Large intestine (tissue), 3 donors: ENCODE measurements at regions not wholly inside any gene's neighbourhood (a gene's known extent, or its start where the extent isn't known, plus 50 kb on each side); places are given as distances from the start of the nearest gene placed in this dataset.
"Not testable (repeated sequence)": the region's sequence is repeated elsewhere in the genome, so short reads cannot be mapped to it uniquely, and the experiment has no call there.

Experiments
- DNase-seq, 2 donors: peaks; one replicate each; pipeline versions ENCODE4 v3.0.0 to v3.0.0-alpha.2; 2013
- H3K27ac ChIP-seq: one replicate; pipeline ENCODE4 v1.5.1; 2013; ENCODE audit warnings: low read length
- H3K27me3 ChIP-seq: 2 replicates; pipeline ENCODE4 v1.6.1; 2013; ENCODE audit warnings: low read length; ENCODE audit not compliant: control insufficient read depth, insufficient read depth
- H3K36me3 ChIP-seq: 2 replicates; pipeline ENCODE4 v1.6.1; 2013; ENCODE audit warnings: low read length; ENCODE audit not compliant: control insufficient read depth, insufficient read depth
- H3K4me1 ChIP-seq: one replicate; pipeline ENCODE4 v1.6.1; 2013; ENCODE audit warnings: low read length; ENCODE audit not compliant: control insufficient read depth, insufficient read depth
- H3K4me3 ChIP-seq: one replicate; pipeline ENCODE4 v1.5.1; 2013; ENCODE audit warnings: low read length
- H3K9me3 ChIP-seq: one replicate; pipeline ENCODE4 v1.6.1; 2013; ENCODE audit warnings: mild to moderate bottlenecking, low read depth, low read length, moderate library complexity; ENCODE audit not compliant: control insufficient read depth
- WGBS: methylation state at CpG from one replicate; pipeline ENCODE4 v1.1.5; 2013; ENCODE audit warnings: low lambda C conversion rate; ENCODE audit not compliant: insufficient coverage; 5-methylcytosine and 5-hydroxymethylcytosine counted together

DNA sequence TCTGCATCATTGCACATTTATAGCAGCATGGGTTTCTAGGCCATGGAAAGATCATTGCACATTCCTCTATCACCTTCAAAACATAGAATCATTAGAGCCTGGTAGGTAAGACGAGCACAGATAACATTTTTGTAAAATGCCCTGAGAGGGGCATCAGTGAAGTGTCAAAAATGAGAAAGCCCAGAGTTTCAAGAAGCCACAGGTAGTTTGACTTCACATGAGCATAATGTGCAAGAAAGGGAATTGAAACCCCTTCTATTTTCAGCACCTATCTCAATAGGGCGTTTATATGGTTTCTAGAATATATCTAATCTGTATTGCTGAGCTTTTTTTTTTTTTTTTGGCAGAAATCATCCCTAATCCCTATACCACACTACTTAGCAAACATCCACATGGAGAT lies 2441.7 kb downstream of the ARAP2 start:
- H3K4me1 ChIP-seq, result no peaks in the 10 kb centered on the region
- DNase-seq, result no peak
- H3K9me3 ChIP-seq, result no peaks in the 10 kb centered on the region
- no peak overlapping the region for H3K27ac ChIP-seq
- no peaks in the 10 kb centered on the region for H3K36me3 ChIP-seq
- H3K27me3 ChIP-seq, result no peaks in the 10 kb centered on the region
- H3K4me3 ChIP-seq, result no peak overlapping the region
- WGBS, result no CpG with 5 or more reads among the region's 2 CpGs

DNA sequence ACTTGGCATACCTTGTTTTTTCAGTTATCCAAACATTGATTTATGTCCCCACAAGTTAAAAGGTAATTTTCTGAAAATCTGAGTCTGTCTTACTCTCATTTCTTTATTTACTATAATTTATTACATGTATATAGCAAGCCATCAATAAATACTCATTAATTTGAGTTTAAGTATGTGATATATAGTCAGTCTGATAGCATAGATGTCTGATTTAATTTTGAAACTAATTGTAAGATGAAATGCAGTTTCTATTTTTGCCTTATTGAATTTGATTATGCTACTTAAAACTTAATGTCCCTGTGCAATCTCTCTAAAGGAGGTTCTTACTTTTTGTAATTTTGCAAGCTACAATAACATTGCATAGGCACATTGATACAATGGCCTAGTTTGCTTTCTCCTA lies 2418.6 kb downstream of the ARAP2 start:
- H3K4me1 ChIP-seq, result no peaks in the 10 kb centered on the region
- no peak for DNase-seq
- no peak overlapping the region for H3K27ac ChIP-seq
- no peaks in the 10 kb centered on the region for H3K27me3 ChIP-seq
- H3K4me3 ChIP-seq, result no peak overlapping the region
- H3K9me3 ChIP-seq, result no peaks in the 10 kb centered on the region
- H3K36me3 ChIP-seq, result no peaks in the 10 kb centered on the region

DNA sequence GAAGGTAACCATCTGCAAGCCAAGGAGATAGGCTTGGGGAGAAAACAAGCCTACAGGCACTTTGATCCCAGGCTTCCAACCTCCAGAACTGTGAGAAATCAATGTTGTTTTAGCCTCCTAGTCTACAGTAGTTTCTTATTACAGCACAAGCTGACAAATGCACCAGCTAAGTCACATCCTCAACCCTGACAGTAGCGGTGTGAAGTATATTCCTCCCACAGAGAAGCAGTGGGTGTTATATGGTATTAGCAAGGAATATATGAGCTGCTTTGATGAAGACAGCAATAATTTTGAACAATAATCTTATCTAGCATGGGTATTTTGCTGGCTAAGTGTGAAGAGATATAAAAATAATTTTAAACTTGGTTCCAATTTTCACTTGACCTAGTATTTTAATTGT lies 2415.0 kb downstream of the ARAP2 start:
- no CpG with 5 or more reads among the region's 1 CpG for WGBS
- not testable (repeated sequence) for H3K36me3 ChIP-seq, DNase-seq, H3K4me3 ChIP-seq, H3K4me1 ChIP-seq, H3K27me3 ChIP-seq, H3K27ac ChIP-seq, H3K9me3 ChIP-seq

DNA sequence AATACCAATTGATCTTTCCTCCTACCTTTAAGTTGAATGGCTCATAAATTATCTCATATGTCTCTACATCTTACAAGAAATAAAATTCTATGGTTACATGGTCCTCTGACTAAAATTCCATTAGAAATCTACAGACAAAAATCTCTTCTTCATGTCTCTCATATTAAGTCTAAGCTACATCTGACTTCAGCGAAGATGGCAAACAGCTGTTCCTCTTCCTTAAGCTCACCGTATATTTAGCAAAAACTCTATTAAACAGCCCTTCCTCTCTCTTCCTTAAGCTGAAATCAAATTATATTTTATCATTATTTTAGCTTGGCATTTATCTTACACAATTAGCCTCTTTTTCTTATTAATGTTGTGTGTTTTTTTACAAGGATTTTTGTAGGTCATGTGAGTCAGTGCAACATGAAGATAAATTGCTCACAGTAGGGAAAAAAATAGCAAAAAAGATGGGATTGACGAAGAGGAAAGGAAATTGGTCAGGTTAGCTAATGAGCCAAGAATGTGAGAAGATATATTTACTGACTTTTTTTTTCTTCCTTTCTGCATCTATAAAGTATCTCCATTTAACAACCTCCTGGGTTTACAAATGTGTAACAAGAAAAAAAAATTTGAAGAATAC lies 2412.8 kb downstream of the ARAP2 start:
- Histone ChIP-seq H3K36me3 (no peaks in the 10 kb centered on the region), H3K27ac (no peak overlapping the region), H3K9me3 (no peaks in the 10 kb centered on the region), H3K27me3 (no peaks in the 10 kb centered on the region), H3K4me1 (no peaks in the 10 kb centered on the region), H3K4me3 (no peak overlapping the region)
- no peak for DNase-seq
- 100% methylated on average over 2 of the region's 3 CpGs for WGBS

DNA sequence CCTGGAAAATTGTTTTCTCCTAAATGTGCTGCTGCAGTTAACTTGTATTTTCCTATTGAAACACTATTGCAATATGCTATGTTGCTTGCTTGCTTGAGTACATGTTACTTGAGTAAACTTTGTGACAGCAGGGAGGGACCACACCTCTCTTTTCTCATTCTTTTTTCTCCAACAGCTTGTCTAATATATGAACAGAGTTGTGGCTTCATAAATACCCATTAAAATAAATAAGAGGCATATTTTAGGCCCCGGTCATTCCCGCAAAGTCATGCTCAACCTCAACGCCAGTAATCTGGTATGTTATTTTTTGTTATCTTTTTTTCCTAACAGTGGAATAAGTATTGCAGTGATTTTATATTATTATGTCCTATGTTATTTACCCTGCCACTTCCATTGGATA lies 2408.6 kb downstream of the ARAP2 start:
- not testable (repeated sequence) for H3K4me1 ChIP-seq, DNase-seq, H3K27ac ChIP-seq, H3K9me3 ChIP-seq, H3K27me3 ChIP-seq, H3K4me3 ChIP-seq, H3K36me3 ChIP-seq
- no CpG with 5 or more reads among the region's 3 CpGs for WGBS

DNA sequence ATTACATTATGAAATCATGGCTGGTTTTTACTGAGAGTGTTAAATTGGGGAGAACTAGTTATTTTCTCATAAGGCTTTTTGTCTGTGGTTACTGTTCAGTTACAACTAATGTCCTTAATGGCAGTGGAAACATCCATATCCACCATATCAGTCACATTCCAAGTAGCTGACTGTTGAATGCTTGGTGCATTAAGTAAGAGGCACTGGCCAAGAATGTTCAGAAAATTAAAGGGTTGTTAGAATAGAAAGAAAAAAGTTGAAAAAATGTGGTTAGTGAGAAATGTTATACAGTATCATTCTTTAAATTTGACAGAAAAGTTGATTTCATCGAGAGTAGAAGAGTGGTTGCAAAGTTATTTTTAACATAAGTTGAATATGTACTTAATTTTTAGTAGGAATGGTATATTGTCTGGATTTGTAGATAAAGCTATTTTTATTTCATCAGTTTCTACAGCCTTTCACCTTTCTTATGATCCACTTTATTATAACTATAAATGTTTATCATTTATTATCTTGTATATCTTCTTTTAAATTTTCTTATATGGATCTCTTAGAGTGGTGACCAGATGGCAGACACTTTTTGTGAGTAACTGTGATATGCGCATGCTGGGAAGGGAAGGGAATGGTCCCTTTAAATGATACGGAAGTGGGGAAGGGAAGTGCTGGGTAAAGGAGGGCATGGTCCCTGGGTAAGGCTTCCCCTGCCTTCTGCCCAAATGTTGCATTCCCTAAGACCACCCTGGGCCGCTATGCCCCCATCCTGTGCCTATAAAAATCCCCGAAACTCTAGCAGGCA lies 2407.1 kb downstream of the ARAP2 start:
- peak in 1 of 2 donors; percentile 2 for DNase-seq
- H3K9me3 ChIP-seq, result no peaks in the 10 kb centered on the region
- H3K27me3 ChIP-seq, result no peaks in the 10 kb centered on the region
- 90% methylated on average over 1 of the region's 5 CpGs for WGBS
- no peak overlapping the region for H3K27ac ChIP-seq
- no peaks in the 10 kb centered on the region for H3K36me3 ChIP-seq
- no peaks in the 10 kb centered on the region for H3K4me1 ChIP-seq
- H3K4me3 ChIP-seq, result no peak overlapping the region

DNA sequence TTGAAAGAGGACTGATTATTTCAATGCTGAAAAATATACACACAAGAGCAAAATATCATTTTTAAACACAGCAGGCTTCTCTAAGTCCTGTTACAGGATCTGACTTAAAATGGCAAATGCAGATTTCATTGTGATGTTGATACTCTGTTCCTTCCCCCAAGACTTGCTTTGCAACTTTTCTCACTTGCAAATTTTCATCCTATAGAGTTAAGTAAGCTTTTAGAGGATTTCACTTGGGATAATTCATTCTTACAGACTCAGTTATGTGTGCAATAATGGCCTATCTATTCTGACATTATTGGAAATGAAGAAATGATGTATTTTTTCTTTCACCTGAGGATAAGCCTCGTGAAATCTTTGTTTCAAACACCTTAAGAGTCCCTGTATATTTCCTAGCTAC lies 2403.2 kb downstream of the ARAP2 start:
- Histone ChIP-seq H3K4me3 (no peak overlapping the region), H3K36me3 (no peaks in the 10 kb centered on the region), H3K27me3 (no peaks in the 10 kb centered on the region), H3K9me3 (no peaks in the 10 kb centered on the region), H3K27ac (no peak overlapping the region), H3K4me1 (no peaks in the 10 kb centered on the region)
- WGBS, result no CpG with 5 or more reads among the region's 1 CpG
- DNase-seq, result no peak

DNA sequence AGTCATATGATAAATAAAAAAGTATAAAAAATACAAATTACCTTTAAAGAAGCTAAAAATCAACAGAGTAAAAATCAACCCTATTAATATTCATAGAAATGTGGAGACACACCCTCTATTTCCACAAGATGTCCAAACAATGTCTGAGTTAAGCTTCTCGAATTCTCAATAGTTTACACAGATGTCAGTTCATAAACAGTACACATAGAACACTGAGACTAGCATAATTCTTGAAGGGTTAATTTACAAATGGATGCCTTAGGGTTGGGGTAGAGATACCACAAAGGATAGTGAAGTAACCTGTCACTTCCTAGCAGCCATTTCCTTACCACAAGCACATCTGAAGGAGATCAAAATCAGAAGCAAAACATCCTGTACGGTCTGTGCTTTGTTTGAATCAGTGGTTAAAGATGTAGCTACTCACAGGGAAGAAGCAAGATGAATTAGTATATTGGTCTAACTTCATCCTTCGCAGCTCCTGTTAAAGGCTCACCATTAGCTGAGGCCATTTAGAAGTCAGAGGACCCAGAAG lies 2393.9 kb downstream of the ARAP2 start:
- Histone ChIP-seq H3K4me1 (no peaks in the 10 kb centered on the region), H3K27ac (no peak overlapping the region), H3K9me3 (no peaks in the 10 kb centered on the region), H3K27me3 (no peaks in the 10 kb centered on the region), H3K4me3 (no peak overlapping the region), H3K36me3 (no peaks in the 10 kb centered on the region)
- 71% methylated on average over 1 of the region's 3 CpGs for WGBS
- no peak for DNase-seq

DNA sequence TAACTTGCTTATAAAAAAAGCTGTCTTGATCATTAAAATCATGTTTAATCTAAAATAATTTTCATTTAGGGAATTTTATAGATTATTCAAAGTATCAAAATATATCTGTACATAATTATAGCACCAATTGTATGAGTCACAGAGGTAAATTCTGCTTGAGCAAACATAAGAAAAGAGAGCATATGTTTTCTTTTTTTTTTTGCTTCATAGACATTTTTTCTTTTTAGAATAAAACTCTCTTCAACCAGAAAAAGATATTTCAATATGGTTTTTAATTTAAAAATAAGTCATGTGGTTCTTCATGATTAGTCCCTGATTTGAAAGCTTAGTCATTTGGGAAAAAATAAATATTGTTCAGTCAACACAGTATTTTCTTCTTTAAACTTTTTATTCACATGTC lies 2390.6 kb downstream of the ARAP2 start:
- H3K36me3 ChIP-seq, H3K9me3 ChIP-seq, H3K27ac ChIP-seq, H3K4me3 ChIP-seq, H3K27me3 ChIP-seq, DNase-seq, H3K4me1 ChIP-seq: not testable (repeated sequence)

DNA sequence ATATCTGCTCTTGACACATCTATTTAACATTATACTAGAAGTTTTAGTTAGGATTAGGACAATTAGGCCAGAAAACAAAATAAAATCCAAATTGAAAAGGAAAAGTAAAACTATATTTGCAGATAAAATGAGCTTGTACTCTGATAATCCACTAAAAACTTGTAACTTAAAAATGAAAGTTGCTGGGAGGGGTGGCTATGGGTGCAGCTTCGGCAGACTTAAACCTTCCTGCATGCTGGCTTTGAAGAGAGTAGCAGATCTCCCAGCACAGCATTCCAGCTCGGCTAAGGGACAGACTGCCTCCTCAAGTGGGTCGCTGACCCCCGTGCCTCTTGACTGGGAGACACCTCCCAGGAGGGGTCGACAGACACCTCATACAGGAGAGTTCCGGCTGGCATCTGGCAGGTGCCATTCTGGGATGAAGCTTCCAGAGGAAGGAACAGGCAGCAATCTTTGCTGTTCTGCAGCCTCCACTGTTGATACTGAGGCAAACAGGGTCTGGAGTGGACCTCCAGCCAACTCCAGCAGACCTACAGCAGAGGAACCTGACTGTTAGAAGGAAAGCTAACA lies 2379.9 kb downstream of the ARAP2 start:
- Histone ChIP-seq H3K4me3 (no peak overlapping the region), H3K27ac (no peak overlapping the region), H3K4me1 (no peaks in the 10 kb centered on the region), H3K9me3 (no peaks in the 10 kb centered on the region), H3K36me3 (no peaks in the 10 kb centered on the region), H3K27me3 (no peaks in the 10 kb centered on the region)
- DNase-seq, result no peak
- WGBS, result no CpG with 5 or more reads among the region's 6 CpGs
